AG09309 (cell line): ENCODE measurements at regions not wholly inside any gene's neighbourhood (a gene's known extent, or its start where the extent isn't known, plus 50 kb on each side); places are given as distances from the start of the nearest gene placed in this dataset.

ENCODE experiments used
- DNase-seq: peaks from one replicate; pipeline ENCODE4 v3.0.0-alpha.2; 2010; ENCODE audit warnings: low read depth
- H3K4me3 ChIP-seq: 2 replicates; pipeline ENCODE4 v1.5.1; 2011; ENCODE audit warnings: mild to moderate bottlenecking, low read depth, low read length, moderate library complexity; ENCODE audit not compliant: control insufficient read depth
- TF ChIP-seq, protein P1 (sequence below): IDR thresholded peaks from 2 replicates; pipeline ENCODE4 v1.5.1; 2011; ENCODE audit warnings: mild to moderate bottlenecking, low read depth, low read length, inconsistent platforms; ENCODE audit not compliant: insufficient read depth, control insufficient read depth; ENCODE audit errors: missing control alignments

DNA sequence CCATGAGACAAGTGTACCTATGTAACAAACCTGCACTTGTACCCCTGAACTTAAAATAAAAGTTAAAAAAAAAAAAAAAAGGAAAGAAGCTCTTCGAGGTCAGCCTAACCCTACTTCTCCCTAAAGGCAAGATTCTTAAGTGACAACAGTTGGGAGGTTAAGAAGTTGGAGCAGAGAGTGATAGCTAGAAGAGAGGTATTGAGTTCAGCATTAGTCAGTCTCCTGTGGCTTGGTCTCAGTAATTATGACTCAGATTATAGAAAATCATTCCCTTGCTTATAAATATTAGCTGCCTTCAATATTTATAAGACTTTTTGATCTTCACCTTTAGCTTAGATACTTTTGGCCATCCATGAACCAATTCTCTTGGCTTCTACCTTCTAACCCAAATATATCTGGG lies 926.8 kb upstream of the SLC39A10 start:
- no peak for DNase-seq
- TF ChIP-seq, protein P1, sequence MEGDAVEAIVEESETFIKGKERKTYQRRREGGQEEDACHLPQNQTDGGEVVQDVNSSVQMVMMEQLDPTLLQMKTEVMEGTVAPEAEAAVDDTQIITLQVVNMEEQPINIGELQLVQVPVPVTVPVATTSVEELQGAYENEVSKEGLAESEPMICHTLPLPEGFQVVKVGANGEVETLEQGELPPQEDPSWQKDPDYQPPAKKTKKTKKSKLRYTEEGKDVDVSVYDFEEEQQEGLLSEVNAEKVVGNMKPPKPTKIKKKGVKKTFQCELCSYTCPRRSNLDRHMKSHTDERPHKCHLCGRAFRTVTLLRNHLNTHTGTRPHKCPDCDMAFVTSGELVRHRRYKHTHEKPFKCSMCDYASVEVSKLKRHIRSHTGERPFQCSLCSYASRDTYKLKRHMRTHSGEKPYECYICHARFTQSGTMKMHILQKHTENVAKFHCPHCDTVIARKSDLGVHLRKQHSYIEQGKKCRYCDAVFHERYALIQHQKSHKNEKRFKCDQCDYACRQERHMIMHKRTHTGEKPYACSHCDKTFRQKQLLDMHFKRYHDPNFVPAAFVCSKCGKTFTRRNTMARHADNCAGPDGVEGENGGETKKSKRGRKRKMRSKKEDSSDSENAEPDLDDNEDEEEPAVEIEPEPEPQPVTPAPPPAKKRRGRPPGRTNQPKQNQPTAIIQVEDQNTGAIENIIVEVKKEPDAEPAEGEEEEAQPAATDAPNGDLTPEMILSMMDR: no peak
- H3K4me3 ChIP-seq: no peak overlapping the region

- no peak for DNase-seq
- no peak overlapping the region for H3K4me3 ChIP-seq
- TF ChIP-seq, protein P1: no peak
These were observed 931.9 kb upstream of the SLC39A10 start for GRCh38 chr2:194725169-194725568.

DNA sequence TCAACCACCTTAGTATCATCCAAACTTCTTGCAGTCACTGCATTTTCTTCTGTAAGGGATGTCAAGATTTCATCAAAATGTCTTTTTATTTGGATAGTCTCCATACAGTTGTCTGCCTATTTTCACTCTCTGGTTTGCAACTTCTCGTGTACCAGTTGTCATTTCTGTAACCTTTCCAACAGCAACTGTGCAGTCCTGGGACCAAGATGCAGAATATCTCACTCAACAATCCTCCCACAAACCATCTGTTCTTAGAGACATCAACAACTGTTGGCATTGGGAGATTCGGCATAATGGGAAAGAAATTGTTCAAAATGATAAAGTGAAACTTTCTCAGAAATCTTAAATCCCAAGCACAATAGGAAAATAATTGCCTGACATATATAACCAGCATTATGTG lies 933.6 kb upstream of the SLC39A10 start:
- no peak for DNase-seq
- TF ChIP-seq, protein P1: no peak
- H3K4me3 ChIP-seq: no peak overlapping the region

DNA sequence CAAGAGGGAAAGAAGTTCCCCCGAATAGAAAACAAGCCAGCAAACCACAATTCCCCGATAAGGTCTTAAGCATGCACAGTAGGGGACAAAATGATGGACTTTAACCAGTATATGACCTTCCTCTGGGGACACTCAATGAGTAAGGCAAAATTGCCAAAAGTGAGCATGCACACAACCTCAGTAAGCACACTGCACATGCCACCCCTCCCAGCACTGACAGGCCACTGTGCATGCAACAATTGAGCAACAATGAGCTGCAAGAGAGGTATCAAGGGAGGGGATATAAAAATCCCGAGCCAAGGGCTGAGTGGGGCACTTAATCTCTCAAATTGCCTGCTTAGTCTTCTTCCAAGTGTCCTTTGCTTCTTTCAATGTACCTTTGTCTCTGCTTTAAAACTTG lies 935.8 kb upstream of the SLC39A10 start:
- DNase-seq: no peak
- H3K4me3 ChIP-seq: no peak overlapping the region
- TF ChIP-seq, protein P1: no peak

DNA sequence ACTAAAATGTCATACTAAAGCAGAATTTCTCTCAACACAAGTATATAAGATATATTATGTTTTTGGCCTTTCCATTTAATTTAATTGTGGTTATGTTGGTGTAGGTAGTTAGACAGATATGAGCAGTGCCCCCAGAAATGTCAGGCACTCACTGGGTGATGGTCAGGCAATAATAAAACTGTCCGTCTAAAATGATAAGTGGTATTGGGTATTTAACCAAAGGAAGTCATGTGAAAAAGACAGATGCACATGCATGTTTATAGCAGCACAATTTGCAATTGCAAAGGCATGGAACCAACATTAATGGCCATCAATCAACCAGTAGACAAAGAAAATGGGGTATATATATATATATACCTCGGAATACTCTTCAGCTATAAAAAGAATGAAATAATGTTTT lies 936.6 kb upstream of the SLC39A10 start:
- TF ChIP-seq, protein P1: no peak
- no peak for DNase-seq

DNA sequence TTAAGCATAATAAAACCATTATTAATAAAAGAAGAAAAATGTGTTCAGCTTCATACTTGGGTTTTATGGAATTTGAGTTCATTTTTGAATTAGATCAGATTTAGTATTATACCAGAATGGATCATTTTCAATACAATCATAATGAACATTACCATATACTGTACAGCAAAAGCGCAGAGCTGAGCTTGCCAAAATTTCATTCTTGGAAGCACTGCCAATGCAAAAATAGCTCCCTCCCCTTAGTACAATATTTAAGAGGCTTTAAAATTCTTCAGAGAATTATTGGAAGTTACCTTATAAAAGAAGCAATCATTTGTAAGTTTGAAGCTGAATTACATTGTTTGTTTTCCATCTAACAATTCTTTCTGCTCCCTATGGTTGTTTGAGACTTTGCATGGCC lies 938.1 kb upstream of the SLC39A10 start:
- TF ChIP-seq, protein P1: no peak
- no peak for DNase-seq
- no peak overlapping the region for H3K4me3 ChIP-seq

More for the DNA sequence above, 936.6 kb upstream of the SLC39A10 start:
- H3K4me3 ChIP-seq: no peak overlapping the region

- no peak overlapping the region for H3K4me3 ChIP-seq
- TF ChIP-seq, protein P1: no peak
- DNase-seq: no peak
These were observed 942.5 kb upstream of the SLC39A10 start for GRCh38 chr2:194714541-194714940.
